ENCODE measurements at regions not wholly inside any gene's neighbourhood (a gene's known extent, or its start where the extent isn't known, plus 50 kb on each side); places are given as distances from the start of the nearest gene placed in this dataset.

DNA sequence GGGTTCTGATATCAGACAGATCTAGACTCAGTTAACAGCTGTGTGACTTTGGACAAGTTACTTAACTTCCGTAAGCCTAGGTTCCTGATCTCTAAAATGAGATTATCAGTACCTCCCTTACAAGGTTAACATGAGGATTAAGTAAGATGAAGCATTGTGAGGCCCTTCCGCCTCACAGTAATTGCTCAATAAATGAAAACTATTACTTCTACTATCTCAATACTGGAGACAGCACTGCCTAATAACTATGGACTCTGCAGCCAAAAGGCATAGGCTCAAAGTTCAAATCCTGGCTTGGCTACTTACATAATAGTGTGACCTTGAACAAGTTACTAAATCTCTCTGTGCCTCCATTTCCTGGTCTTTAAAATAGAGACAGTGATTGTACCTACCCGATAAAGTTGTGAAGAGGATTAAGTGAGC is 82.0 kb upstream of the ATP11B start:
- POLR2A ChIA-PET, result no interaction called here
- no peak for TF ChIP-seq CTCF (IDR thresholded peaks at IDR 0.05; ENCODE audit: insufficient read depth in 1 of 2, low read depth in 1 of 2, low read length in 1 of 2, severe bottlenecking in 1 of 2, unreplicated experiment in 1 of 2)
- H3K4me1 Mint-ChIP-seq (ENCODE audit: low read depth, unreplicated experiment), result peaks cover 24% of the 10 kb centered on the region

GRCh38 chr3:182711853-182712252 is 81.5 kb upstream of the ATP11B start:
- no TSS peak for BruUV-seq (replicated peaks)
- peaks cover 28% of the 10 kb centered on the region for H3K4me1 Mint-ChIP-seq (ENCODE audit: low read depth, unreplicated experiment)
- Histone ChIP-seq H3K36me3 (ENCODE audit: control insufficient read depth, insufficient read depth, low read length) (no peaks in the 10 kb centered on the region), H3K9me3 (no peaks in the 10 kb centered on the region), H3K4me1 (peaks cover 26% of the 10 kb centered on the region), H3K4me3 (ENCODE audit: low read depth, low read length) (no peak overlapping the region), H3K27me3 (replicated peaks; ENCODE audit: control insufficient read depth, insufficient read depth, low read length) (no peaks in the 10 kb centered on the region)
- H3K4me3 Mint-ChIP-seq (ENCODE audit: unreplicated experiment), result no peak overlapping the region
- TF ChIP-seq CTCF (IDR thresholded peaks at IDR 0.05; ENCODE audit: insufficient read depth in 1 of 2, low read depth in 1 of 2, low read length in 1 of 2, severe bottlenecking in 1 of 2, unreplicated experiment in 1 of 2), result no peak
- CTCF ChIA-PET, result no interaction called here
- no peak for DNase-seq
- no peak overlapping the region for H3K27ac Mint-ChIP-seq (ENCODE audit: unreplicated experiment)
- H3K27me3 Mint-ChIP-seq (ENCODE audit: insufficient read depth, unreplicated experiment), result no peaks in the 10 kb centered on the region
- no peaks in the 10 kb centered on the region for H3K9me3 Mint-ChIP-seq (ENCODE audit: unreplicated experiment)
- POLR2A ChIA-PET, result no interaction called here
- intact Hi-C loops (cut with micrococcal nuclease; ENCODE audit: unreplicated experiment), result loop anchor here (10.0 kb wide), 1 partner anchor 673 kb away; no protein-coding TSS in a partner anchor
- no peaks in the 10 kb centered on the region for H3K36me3 Mint-ChIP-seq (ENCODE audit: insufficient read depth, unreplicated experiment)

More for the DNA sequence above, 82.0 kb upstream of the ATP11B start:
- Mint-ChIP-seq H3K27ac (ENCODE audit: unreplicated experiment) (no peak overlapping the region), H3K4me3 (ENCODE audit: unreplicated experiment) (no peak overlapping the region), H3K27me3 (ENCODE audit: insufficient read depth, unreplicated experiment) (no peaks in the 10 kb centered on the region), H3K9me3 (ENCODE audit: unreplicated experiment) (no peaks in the 10 kb centered on the region), H3K36me3 (ENCODE audit: insufficient read depth, unreplicated experiment) (no peaks in the 10 kb centered on the region)
- peaks cover 20% of the 10 kb centered on the region for H3K4me1 ChIP-seq
- no peak for DNase-seq
- CTCF ChIA-PET, result interaction anchor here (0.6 kb wide), 1 partner anchor 449 kb away, joined by 3 read pairs; no protein-coding TSS in a partner anchor
- intact Hi-C loops (cut with micrococcal nuclease; ENCODE audit: unreplicated experiment), result loop anchor here (10.0 kb wide), 1 partner anchor 674 kb away; no protein-coding TSS in a partner anchor
- no peaks in the 10 kb centered on the region for H3K9me3 ChIP-seq
- BruUV-seq (replicated peaks), result no TSS peak
- no peak overlapping the region for H3K4me3 ChIP-seq (ENCODE audit: low read depth, low read length)
- no peaks in the 10 kb centered on the region for H3K27me3 ChIP-seq (replicated peaks; ENCODE audit: control insufficient read depth, insufficient read depth, low read length)
- no peaks in the 10 kb centered on the region for H3K36me3 ChIP-seq (ENCODE audit: control insufficient read depth, insufficient read depth, low read length)

DNA sequence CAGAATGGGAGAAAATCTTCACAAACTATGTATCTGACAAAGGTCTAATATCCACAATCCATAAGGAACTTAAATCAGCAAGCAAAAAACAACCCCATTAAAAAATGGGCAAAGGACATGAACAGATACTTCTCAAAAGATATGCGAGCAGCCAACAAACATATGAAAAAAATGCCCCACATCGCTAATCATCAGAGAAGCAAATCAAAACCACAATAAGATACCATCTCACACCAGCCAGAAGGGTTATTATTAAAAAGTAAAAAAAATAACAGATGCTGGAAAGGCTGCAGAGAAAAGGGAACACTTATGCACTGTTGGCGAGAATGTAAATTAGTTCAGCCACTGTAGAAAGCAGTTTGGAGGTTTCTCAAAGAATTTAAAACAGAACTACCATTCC is 80.2 kb upstream of the ATP11B start:
- no peak overlapping the region for H3K4me3 ChIP-seq (ENCODE audit: low read depth, low read length)
- Mint-ChIP-seq H3K36me3 (ENCODE audit: insufficient read depth, unreplicated experiment) (no peaks in the 10 kb centered on the region), H3K27me3 (ENCODE audit: insufficient read depth, unreplicated experiment) (no peaks in the 10 kb centered on the region), H3K4me3 (ENCODE audit: unreplicated experiment) (no peak overlapping the region), H3K27ac (ENCODE audit: unreplicated experiment) (no peak overlapping the region), H3K9me3 (ENCODE audit: unreplicated experiment) (no peaks in the 10 kb centered on the region), H3K4me1 (ENCODE audit: low read depth, unreplicated experiment) (peaks cover 28% of the 10 kb centered on the region)
- no peaks in the 10 kb centered on the region for H3K9me3 ChIP-seq
- DNase-seq, result no peak
- BruUV-seq (replicated peaks), result no TSS peak
- no peak for TF ChIP-seq CTCF (IDR thresholded peaks at IDR 0.05; ENCODE audit: insufficient read depth in 1 of 2, low read depth in 1 of 2, low read length in 1 of 2, severe bottlenecking in 1 of 2, unreplicated experiment in 1 of 2)
- ChIA-PET CTCF (interaction anchor here (0.6 kb wide), 1 partner anchor 64 kb away, joined by 13 read pairs; no protein-coding TSS in a partner anchor), POLR2A (no interaction called here)
- H3K27me3 ChIP-seq (replicated peaks; ENCODE audit: control insufficient read depth, insufficient read depth, low read length), result no peaks in the 10 kb centered on the region
- no peaks in the 10 kb centered on the region for H3K36me3 ChIP-seq (ENCODE audit: control insufficient read depth, insufficient read depth, low read length)
- intact Hi-C loops (cut with micrococcal nuclease; ENCODE audit: unreplicated experiment), result loop anchor here (10.0 kb wide), 1 partner anchor 672 kb away; no protein-coding TSS in a partner anchor
- peaks cover 38% of the 10 kb centered on the region for H3K4me1 ChIP-seq
